K562 (cell line): ENCODE measurements at regions not wholly inside any gene's neighbourhood (a gene's known extent, or its start where the extent isn't known, plus 50 kb on each side); places are given as distances from the start of the nearest gene placed in this dataset.

Experiments used
- ATAC-seq: fragments of 200-7000 bp; cut with Tn5 transposase; 3 replicates; pipeline ENCODE4 v1.9.1; 2020; ENCODE audit warnings: moderate library complexity
- BruUV-seq: library from RNA; stranded (reverse); fragments of 400-500 nt; replicated peaks from 2 replicates; lab custom pipeline; 2021; lab: Mats Ljungman, UMichigan
- CTCF ChIA-PET: fragments of 300-600 bp; formaldehyde crosslinking; extraction: SDS; loops from one replicate; lab custom pipeline; 2021; ENCODE audit warnings: low intra/inter-chr PET ratio; lab: Yijun Ruan, JAX
- POLR2A ChIA-PET: fragments of 300-600, 350-650 bp; sonication (Branson Sonifier 250); formaldehyde crosslinking; extraction: SDS; loops from one replicate; lab custom pipeline; 2021; ENCODE audit warnings: antibody characterized with exemption, inconsistent platforms; lab: Yijun Ruan, JAX
- DNase-seq, 4 experiments: peaks; one replicate each; pipeline versions ENCODE4 v3.0.0 to v3.0.0-alpha.2; 2011 to 2018; ENCODE audit warnings: low spot score in 3 of 4, mixed read lengths in 3 of 4; ENCODE audit errors: extremely low read depth in 1 of 4
- FAIRE-seq: peaks from 2 replicates; lab custom pipeline; 2011; peaks lifted over from hg19 to GRCh38; lab: Jason Lieb, UNC
- H2AFZ ChIP-seq: 2 replicates; pipeline ENCODE4 v1.6.0; 2011; ENCODE audit warnings: low read depth, low read length, control low read depth, inconsistent platforms
- H3K27ac ChIP-seq: fragments of 200-600 bp; 3 replicates; pipeline ENCODE4 v1.8.0; 2011; ENCODE audit warnings: low read depth, mild to moderate bottlenecking, control low read depth, inconsistent platforms, low read length, moderate library complexity, mixed read lengths; ENCODE audit errors: extremely low read depth
- H3K27me3 ChIP-seq, 2 experiments: fragments of 300-600 bp in 1 of 2; 2 replicates in 1 of 2; 3 replicates in 1 of 2; pipeline versions ENCODE4 v1.6.0 to v1.8.0; 2011; ENCODE audit warnings: inconsistent platforms in 2 of 2, low read length in 2 of 2, mild to moderate bottlenecking in 1 of 2, mixed read lengths in 1 of 2, moderate library complexity in 1 of 2; ENCODE audit not compliant: control insufficient read depth in 2 of 2, insufficient read depth in 2 of 2
- H3K36me3 ChIP-seq: fragments of 300-600 bp; 3 replicates; pipeline ENCODE4 v1.8.0; 2011; ENCODE audit warnings: mild to moderate bottlenecking, low read length, inconsistent platforms; ENCODE audit not compliant: control insufficient read depth, insufficient read depth
- H3K4me1 ChIP-seq, 2 experiments: fragments of 200-600 bp in 1 of 2; replicated peaks in 1 of 2; 2 replicates in 1 of 2; 3 replicates in 1 of 2; pipeline versions ENCODE4 v1.5.1 to v1.8.0; 2011; ENCODE audit warnings: inconsistent platforms in 2 of 2, low read length in 2 of 2, mild to moderate bottlenecking in 1 of 2, mixed read lengths in 1 of 2, moderate library complexity in 1 of 2; ENCODE audit not compliant: control insufficient read depth in 2 of 2, insufficient read depth in 2 of 2
- H3K4me2 ChIP-seq: 2 replicates; pipeline ENCODE4 v1.6.1; 2011; ENCODE audit warnings: low read length, control low read depth, inconsistent platforms, mixed read lengths; ENCODE audit not compliant: insufficient read depth
- H3K4me3 ChIP-seq: fragments of 200-600 bp; sonication (generic), shearing (Covaris generic); 2 replicates; pipeline ENCODE4 v1.5.1; 2016; ENCODE audit warnings: control low read depth, inconsistent platforms
- H3K79me2 ChIP-seq: fragments of 200-600 bp; 3 replicates; pipeline ENCODE4 v1.8.0; 2011; ENCODE audit warnings: low read length, inconsistent platforms; ENCODE audit not compliant: control insufficient read depth, insufficient read depth
- H3K9ac ChIP-seq, 2 experiments: 2 replicates each; pipeline versions ENCODE4 v1.6.0 to v1.6.1; 2011; ENCODE audit warnings: low read depth in 2 of 2, low read length in 2 of 2, control low read depth in 1 of 2, inconsistent platforms in 1 of 2, mild to moderate bottlenecking in 1 of 2, mixed read lengths in 1 of 2; ENCODE audit not compliant: insufficient read depth in 1 of 2
- H3K9me1 ChIP-seq: one replicate; pipeline ENCODE4 v1.6.0; 2011; ENCODE audit warnings: inconsistent platforms, mild to moderate bottlenecking, low read length, moderate library complexity; ENCODE audit not compliant: control insufficient read depth, insufficient read depth
- H3K9me3 ChIP-seq: replicated peaks from 2 replicates; pipeline ENCODE4 v1.5.1; 2011; ENCODE audit warnings: low read depth, low read length, inconsistent platforms; ENCODE audit not compliant: control insufficient read depth, insufficient read depth
- H4K20me1 ChIP-seq: replicated peaks from 2 replicates; pipeline ENCODE4 v1.6.1; 2011; ENCODE audit warnings: low read length, inconsistent platforms, mixed read lengths; ENCODE audit not compliant: control insufficient read depth, insufficient read depth
- NR2F6 ChIP-seq: fragments of 450-650 bp; formaldehyde crosslinking; IDR thresholded peaks from 2 replicates; pipeline ENCODE4 v1.4.0; 2020; ENCODE audit warnings: mild to moderate bottlenecking
- ZFX ChIP-seq: sonication (generic); formaldehyde crosslinking; IDR thresholded peaks from 2 replicates; pipeline ENCODE4 v1.8.0; 2022; ENCODE audit warnings: mild to moderate bottlenecking, missing genetic modification reagents, moderate library complexity
- ZNF124 ChIP-seq: sonication (generic); formaldehyde crosslinking; IDR thresholded peaks from 2 replicates; pipeline ENCODE4 v1.8.1; 2022; ENCODE audit warnings: missing genetic modification reagents
- ZNF274 ChIP-seq: IDR thresholded peaks from 2 replicates; pipeline ENCODE4 v1.6.1; 2011; ENCODE audit warnings: low read depth, mild to moderate bottlenecking, low read length, moderate library complexity, borderline replicate concordance
- WGBS: fragments of 100-300 bp; shearing (Covaris generic); methylation state at CpG from one replicate; pipeline ENCODE4 v1.1.6; 2016; ENCODE audit warnings: low coverage, mixed read lengths; ENCODE audit not compliant: insufficient coverage; ENCODE audit errors: missing lambda C conversion rate; 5-methylcytosine and 5-hydroxymethylcytosine counted together
- in situ Hi-C: fragments of 300-500 bp; cut with MboI; formaldehyde crosslinking; loops from 4 replicates; pipeline ENCODE4 v1.15.0; 2018; ENCODE audit warnings: inconsistent platforms, mixed read lengths
- intact Hi-C: fragments of 100-400 bp; cut with micrococcal nuclease; formaldehyde crosslinking; loops from 2 replicates; pipeline ENCODE4 v1.14.2; 2022
- TF ChIP-seq, protein P1 (sequence below): fragments of 150-350 bp; IDR thresholded peaks from 2 replicates; pipeline ENCODE4 v1.6.1; 2014; ENCODE audit warnings: low read depth, mild to moderate bottlenecking, low read length, borderline replicate concordance
- TF ChIP-seq, protein P2 (sequence below): fragments of 250-450 bp; sonication (Bioruptor Pico); IDR thresholded peaks from 2 replicates; pipeline ENCODE4 v1.6.1; 2021; ENCODE audit warnings: mild to moderate bottlenecking

DNA sequence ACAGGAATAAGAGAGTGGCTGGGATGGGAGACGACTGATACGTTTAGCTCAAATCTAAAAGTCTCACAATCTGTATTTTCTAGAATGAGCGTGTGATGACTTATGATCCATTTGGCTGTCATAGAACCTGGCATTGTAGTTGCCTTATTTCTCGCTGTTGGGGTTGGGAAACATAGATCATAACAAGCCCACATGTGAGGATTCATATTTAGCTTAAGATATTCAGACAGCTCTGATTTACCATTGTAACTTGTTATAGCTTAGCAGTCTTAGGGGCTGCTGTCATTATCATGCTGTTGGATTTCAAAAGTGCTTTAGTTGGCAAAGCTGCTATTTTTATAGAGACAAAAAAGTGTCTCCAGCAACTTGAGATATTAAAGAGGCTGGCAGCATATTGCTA lies 871.3 kb downstream of the ZPLD1 start:
- no TSS peak for BruUV-seq
- H3K9ac ChIP-seq, result no peak overlapping the region
- H4K20me1 ChIP-seq, result no peaks in the 10 kb centered on the region
- in situ Hi-C loops, result no loop called here
- no peaks in the 10 kb centered on the region for H3K36me3 ChIP-seq
- DNase-seq (no peak), ATAC-seq (no peak), FAIRE-seq (no peak)
- no peaks in the 10 kb centered on the region for H3K79me2 ChIP-seq
- no peaks in the 10 kb centered on the region for H3K27me3 ChIP-seq
- TF ChIP-seq ZFX (CRISPR knock-in tag) (no peak), ZNF124 (CRISPR knock-in tag) (no peak), ZNF274 (no peak), NR2F6 (CRISPR knock-in tag) (no peak)
- TF ChIP-seq, protein P1, sequence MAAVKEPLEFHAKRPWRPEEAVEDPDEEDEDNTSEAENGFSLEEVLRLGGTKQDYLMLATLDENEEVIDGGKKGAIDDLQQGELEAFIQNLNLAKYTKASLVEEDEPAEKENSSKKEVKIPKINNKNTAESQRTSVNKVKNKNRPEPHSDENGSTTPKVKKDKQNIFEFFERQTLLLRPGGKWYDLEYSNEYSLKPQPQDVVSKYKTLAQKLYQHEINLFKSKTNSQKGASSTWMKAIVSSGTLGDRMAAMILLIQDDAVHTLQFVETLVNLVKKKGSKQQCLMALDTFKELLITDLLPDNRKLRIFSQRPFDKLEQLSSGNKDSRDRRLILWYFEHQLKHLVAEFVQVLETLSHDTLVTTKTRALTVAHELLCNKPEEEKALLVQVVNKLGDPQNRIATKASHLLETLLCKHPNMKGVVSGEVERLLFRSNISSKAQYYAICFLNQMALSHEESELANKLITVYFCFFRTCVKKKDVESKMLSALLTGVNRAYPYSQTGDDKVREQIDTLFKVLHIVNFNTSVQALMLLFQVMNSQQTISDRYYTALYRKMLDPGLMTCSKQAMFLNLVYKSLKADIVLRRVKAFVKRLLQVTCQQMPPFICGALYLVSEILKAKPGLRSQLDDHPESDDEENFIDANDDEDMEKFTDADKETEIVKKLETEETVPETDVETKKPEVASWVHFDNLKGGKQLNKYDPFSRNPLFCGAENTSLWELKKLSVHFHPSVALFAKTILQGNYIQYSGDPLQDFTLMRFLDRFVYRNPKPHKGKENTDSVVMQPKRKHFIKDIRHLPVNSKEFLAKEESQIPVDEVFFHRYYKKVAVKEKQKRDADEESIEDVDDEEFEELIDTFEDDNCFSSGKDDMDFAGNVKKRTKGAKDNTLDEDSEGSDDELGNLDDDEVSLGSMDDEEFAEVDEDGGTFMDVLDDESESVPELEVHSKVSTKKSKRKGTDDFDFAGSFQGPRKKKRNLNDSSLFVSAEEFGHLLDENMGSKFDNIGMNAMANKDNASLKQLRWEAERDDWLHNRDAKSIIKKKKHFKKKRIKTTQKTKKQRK, result no peak
- TF ChIP-seq, protein P2, sequence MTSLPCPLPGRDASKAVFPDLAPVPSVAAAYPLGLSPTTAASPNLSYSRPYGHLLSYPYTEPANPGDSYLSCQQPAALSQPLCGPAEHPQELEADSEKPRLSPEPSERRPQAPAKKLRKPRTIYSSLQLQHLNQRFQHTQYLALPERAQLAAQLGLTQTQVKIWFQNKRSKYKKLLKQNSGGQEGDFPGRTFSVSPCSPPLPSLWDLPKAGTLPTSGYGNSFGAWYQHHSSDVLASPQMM (CRISPR knock-in tag), result no peak
- no peak overlapping the region for H2AFZ ChIP-seq
- ChIA-PET POLR2A (no interaction called here), CTCF (no interaction called here)
- no peaks in the 10 kb centered on the region for H3K4me1 ChIP-seq
- intact Hi-C loops, result no loop called here
- H3K4me2 ChIP-seq, result no peak overlapping the region
- no peaks in the 10 kb centered on the region for H3K9me3 ChIP-seq
- H3K9me1 ChIP-seq, result no peaks in the 10 kb centered on the region
- H3K4me3 ChIP-seq, result no peak overlapping the region
- no peak overlapping the region for H3K27ac ChIP-seq
- 0% methylated on average over 4 of the region's 4 CpGs for WGBS
